Activated CD4-positive, alpha-beta T cell treated with anti-CD3 and anti-CD28 coated beads, Interleukin-10, Interleukin-2, amounts not matched to agents 100 ng/mL and 50 ng/mL, durations not matched to agents 16 hours and 8 hours (primary cell): ENCODE measurements at regions not wholly inside any gene's neighbourhood (a gene's known extent, or its start where the extent isn't known, plus 50 kb on each side); places are given as distances from the start of the nearest gene placed in this dataset.
A peak's percentile ranks its signal among the peaks of the same experiment; 100 is the strongest.
"Not testable (repeated sequence)": the region's sequence is repeated elsewhere in the genome, so short reads cannot be mapped to it uniquely, and the experiment has no call there.

Source experiments
- DNase-seq: peaks from one replicate; pipeline ENCODE4 v3.0.0-alpha.2; 2020

DNA sequence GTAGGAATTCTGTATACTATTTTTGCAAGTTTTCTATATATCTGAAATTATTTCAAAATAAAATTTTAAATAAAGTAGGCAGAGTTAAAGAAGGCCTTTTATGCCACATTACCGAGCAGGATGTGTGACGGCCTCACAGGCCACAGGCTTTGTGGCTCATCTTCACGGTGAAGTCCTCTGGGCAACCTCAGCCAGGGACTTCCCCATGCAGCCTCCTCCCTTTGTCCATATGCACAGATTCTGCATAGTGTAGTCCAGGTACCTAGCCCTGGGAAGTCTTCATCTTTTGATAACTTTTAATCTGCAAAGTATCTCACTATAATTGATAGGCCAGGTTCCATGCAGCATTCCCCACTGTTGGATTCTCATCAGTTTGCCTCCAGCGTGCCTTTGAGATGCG lies 62.8 kb downstream of the ARHGAP11B start:
- DNase-seq = not testable (repeated sequence)

DNA sequence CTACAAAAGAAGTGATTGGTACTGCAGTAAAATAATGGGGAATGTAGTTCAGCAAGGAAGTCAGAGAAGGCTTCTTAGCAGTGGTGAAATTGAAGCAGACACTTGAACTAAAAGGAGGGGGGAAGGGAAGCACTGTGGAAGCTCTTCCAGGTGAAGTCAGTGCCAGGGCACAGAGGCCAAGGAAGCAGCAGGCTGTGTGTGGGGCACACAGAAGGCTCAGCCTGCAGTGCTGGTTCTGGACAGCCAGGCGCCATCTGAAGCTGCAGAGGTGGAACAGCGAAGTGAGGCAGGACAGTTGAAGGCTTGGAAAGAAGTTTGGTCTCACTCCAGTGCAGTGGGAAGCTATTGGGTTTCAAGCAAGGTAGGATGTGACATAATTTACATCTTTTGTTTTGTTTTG lies 64.2 kb downstream of the ARHGAP11B start:
- not testable (repeated sequence) for DNase-seq

DNA sequence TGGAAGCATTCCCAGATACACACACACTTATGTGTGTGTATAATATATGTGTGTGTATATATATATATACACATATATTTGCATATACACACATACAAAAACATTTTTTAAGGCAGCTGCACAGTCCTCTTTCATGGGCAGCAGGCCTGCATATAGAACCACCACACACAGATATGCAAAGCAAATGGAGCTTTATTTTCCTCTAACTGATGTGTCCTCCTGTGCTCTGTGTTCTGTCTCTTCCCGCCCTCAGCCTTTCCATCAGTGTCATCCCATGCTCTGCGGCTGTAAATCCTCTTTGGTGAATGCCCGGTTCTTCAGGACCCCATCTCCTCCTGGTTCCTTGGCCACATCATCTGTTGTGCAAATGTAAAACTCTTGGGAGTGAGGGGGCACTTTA lies 69.9 kb downstream of the ARHGAP11B start:
- not testable (repeated sequence) for DNase-seq

DNA sequence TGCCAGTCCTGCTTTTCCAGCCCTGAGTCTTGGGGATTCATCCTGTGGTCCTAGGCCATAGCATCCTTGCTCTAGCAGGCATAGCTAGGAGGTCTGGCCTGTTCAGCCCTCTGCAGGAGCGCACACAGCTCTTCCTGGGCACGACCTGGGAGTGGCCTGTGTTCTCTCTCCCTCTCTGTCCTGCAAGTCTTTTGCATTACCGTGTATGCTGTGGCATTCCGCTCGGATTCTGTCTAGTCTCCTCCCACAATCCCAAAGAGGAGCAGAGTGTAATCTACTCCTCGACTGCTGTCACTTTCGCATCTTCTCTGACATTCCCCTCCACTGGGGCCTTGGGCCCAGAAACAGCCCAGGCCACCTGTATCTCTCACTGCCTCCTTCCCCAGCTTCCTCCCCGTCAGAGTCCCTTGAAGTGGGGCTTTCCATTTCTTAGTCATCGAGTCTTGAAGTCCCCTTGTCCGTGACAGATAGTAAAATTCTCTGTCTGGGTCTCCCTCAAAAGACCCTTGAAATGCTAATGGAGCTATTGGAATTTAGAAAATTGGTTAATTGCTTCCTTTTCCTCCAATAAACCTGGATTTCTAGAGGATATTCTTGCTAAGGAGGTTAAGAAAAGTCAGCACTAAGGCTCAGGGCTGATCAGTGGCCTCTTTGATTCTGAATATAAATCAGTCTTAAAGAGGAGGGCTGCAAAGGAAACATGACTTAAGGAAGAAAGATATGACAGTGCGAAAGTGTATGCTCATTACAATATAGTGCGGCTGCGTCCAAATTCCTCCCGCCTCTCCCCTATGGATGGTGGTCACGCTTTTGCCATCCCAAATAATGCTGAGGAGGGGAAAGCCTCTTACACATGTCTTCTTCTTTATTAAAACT lies 70.7 kb downstream of the ARHGAP11B start:
- peak; percentile 31 for DNase-seq

DNA sequence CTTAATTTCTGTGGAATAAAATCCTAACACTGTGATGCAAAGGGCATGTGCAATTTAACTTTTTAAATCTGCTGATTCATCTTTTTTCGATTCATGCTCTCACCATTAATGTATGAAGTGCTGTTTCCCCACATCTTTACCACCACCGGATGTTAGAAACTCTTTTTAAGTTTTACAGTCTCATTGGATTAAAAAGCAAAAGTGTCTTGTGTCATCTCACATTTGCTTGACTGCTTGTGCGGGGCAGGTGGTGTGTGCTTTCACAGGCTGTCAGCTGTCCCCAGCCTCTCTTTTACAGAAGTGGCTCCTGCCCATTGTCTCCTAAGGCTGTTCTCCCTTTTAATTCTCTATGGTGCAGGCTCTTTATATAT lies 71.4 kb downstream of the ARHGAP11B start:
- DNase-seq = peak; percentile 69

DNA sequence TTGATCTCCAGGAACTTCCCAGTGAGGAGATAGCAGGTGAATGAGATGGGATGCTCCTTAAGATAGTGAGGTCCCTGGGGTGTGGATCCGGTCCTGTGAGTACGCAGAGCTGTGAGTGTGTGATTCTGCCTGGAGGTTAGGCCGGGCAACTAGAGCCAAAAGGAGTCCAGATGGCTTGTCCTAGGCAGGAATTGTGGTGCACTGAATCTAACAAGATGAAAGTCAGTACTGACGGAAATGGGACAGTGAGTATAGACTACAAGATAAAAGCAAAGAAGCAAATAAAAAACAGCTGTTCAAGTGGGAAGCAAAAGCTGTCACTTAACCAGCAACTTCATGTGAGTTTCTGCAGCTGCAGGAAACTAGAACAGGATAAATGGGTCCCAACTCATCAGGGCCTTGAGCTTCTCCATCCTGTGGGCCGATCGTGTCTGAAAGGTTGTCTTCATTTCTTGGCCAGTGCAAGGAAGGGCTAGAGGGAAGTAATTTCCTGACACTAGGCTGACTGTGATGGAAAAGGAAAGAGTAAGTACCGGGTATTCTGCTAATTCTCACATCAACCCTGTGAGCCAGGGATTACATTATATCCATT lies 74.2 kb downstream of the ARHGAP11B start:
- DNase-seq = not testable (repeated sequence)

DNA sequence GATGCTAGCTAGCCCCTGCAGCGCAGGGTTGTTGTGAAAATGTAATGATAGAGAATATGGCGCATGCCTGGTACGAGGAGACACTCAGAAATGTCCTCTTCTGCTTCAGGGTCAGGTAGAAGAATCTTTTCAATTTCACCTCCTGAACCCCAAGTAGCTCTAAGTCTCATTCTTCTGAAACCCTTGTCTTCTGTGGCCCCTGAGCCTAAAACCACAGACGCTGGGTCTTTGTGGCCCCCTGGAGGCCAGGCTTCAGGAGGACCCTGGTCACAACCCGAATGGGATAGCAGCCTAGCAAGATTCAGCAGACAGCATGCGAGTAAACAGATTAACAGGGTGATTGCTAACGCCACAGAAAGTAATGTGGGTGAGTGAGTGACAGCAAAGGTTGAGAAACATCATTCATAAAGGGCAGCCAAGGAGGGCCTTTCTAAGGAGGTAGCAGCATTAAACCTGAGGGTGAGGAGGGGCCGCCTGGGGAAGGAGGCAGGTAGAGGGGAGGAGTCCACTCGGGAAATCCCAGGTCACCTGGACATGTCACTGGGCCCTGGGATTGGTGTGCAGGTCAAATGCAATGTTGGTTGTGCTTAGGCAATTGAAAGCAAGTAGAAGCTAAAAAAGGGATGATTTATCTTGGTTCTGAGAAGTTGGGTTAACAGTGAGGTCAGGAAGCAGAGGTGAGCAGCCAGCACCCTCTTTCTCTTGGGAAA lies 82.2 kb downstream of the ARHGAP11B start:
- DNase-seq = not testable (repeated sequence)

DNA sequence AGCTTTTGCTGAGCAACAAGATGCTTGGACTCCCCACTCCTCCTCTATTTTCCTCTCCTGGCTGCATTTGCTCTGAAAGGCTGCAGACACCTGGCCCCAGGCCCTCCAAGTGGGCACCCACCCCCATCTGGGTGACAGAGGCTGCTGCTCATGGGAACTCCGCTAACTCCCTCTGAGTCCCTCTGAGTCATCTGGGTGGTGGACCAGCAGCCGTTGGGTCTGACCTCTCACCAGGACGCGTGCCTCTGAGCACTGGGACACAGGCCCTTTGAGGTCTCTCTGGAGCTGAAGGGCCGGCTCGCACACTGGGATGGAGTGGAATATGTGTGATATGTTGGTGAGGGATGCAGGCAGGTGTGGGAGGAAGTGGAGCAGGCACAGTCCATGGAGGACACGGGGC lies 82.9 kb downstream of the ARHGAP11B start:
- DNase-seq = not testable (repeated sequence)

DNA sequence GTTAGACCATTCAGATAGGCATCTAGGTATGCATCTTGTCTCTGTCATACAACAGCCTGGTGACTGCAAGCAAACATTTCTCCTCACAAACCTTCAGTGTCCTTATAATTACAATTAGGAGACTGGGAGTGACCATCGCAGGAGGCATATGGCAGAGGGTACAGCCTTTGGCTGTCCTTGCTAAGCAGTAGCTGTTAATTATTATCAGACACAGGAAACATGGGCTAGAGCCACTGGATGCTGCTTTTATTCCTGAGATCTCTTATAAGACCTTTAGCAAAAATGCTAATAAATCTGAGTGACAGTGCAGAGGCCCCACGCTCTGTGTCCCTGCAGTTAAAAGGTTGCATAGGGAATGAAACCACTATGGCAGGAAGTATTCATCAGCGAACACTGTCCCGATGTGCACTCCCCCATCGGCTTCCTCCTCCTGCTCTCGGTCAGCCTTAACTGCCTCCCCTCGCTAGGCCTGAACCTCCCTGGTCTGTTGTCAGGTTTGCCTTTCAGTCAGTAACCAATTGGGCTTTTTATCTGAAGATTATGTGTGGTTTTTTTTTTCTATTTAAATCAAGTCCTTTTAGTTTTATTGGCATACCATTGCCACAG lies 92.2 kb downstream of the ARHGAP11B start:
- not testable (repeated sequence) for DNase-seq

DNA sequence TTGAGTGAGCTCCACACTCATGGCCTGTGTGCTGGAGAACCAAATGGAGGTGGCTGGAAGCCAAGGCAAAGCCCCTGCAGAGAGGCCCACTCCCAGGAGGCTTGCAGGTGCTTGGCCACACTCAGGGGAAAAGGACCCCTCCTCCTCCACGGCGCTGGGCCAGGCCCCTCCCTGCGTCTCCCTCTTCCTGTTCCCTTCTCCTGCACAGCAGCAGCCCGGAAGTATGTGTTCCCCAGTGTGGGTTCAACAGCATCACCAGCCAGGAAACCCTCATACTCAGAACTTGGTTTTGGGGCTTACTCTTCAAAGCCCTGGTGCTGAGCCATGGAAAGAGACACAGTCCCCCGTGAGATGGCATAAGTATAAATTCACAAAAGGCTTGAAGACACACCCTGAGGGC lies 93.4 kb downstream of the ARHGAP11B start:
- peak; percentile 3 for DNase-seq

DNA sequence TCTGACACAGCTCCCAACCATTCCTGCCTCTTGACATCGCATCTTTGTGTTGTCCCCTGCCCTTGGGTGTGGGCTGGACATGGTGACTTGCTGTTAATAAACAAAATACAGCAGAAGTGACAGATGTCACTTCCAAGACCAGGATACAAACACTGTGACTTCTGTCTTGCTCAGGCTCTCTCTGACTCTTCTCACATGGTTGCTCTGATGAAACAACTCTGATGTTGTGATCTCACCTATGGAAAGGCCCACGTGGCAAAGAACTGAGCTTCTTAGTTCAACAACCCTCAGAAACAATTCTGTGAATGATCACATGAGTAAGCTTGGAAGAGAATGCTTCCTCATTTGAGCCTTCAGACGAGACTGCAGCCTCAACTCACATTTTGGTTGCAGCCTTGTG lies 94.9 kb downstream of the ARHGAP11B start:
- DNase-seq = not testable (repeated sequence)

DNA sequence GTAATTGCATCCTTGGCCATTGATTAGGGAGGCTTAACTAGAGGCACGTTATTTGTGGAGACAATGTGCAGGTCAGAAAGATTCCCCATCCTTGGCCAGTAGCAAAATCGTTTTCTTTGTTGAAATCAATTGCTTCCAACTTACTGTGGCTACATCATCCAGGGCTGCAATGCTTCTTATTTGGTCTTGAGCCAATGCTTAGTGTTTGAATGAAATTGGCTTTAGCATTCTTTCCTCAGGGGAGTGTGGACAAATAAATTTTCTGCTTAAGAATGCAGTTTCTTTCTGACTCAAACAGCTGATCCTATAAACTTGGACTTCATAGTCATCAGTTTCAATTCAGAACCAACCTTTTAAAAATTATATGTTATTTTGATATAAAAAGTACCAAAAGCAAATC lies 95.6 kb downstream of the ARHGAP11B start:
- not testable (repeated sequence) for DNase-seq

DNA sequence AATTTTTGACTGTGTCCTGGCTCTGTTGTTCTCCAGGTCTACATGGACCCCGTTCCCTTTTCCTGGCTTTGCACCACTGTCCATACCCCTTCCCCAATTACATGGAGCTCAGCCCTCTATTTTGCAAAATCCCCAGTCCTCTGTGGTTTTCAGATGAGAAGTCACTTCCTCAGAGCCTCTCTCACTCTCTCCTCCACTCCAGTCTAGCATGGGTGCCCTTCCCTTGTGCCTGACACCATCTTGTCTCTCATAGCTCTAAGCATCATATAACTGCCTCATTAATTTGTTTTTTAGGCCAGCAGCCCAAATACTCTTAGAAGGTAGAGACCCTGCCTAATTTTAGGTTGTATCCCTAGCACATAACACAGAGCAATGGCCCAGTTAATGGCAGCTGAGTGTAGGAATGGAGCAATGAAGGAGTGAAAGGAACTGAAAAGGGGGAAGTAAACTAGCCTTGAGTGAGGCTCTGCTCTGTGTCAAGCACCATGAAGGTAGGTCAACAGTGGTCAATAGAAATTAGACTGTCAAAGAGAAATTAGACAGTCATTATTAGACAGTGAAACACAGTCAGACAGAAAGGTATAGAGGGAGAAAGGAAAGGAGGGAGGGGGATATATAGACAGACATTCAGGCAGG lies 97.7 kb downstream of the ARHGAP11B start:
- DNase-seq = not testable (repeated sequence)

DNA sequence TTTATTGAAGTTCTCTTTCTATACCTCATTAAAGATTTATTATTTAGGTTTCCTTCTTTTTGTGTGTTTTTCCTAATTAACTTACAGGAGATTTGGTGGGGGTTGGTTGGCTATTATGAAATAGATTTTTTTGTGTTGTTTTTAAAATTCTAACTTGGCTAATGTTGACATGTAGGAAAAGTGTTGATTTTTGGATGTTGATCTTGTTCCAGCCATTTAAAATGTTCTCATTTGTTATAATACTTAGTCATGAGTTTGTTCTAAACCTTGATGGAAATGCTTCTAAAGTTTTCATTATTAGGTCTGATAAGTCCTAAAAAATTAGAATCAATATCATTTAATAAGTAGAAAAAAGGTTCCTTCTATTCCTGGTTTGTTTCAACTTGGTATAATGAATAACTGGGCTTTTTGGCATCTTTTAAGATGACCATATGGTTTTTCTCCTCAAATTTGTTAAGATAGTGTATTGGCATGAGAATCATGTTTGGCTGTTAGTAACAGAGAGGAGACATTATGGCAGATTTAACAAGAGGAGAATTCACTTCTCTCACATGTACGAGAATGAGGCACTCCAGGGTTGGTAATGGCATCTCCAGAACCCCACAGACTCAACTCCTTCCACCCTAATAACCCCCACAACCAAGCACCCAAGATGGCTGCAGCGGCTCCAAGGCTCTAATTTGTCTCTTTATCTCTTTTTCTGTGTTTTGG lies 104.1 kb downstream of the ARHGAP11B start:
- not testable (repeated sequence) for DNase-seq

DNA sequence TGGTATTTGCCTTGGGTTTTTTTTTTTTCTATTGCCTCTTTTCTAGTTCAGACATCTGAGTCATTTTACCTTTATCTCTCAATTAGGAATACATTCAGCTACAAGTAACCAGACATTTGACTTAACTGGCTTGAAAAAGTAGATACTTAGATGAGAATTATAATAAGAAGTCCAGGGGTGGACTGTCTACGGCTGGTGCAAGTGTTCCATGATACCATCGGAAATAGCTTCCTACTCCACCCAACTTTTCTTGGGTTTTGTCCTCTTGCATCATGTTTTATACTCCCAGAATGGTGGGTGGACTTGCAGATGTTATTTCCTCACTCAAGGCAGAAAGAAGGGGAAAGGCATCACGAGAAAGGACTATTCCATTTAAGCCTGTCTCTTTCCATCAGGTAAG lies 104.7 kb downstream of the ARHGAP11B start:
- not testable (repeated sequence) for DNase-seq

DNA sequence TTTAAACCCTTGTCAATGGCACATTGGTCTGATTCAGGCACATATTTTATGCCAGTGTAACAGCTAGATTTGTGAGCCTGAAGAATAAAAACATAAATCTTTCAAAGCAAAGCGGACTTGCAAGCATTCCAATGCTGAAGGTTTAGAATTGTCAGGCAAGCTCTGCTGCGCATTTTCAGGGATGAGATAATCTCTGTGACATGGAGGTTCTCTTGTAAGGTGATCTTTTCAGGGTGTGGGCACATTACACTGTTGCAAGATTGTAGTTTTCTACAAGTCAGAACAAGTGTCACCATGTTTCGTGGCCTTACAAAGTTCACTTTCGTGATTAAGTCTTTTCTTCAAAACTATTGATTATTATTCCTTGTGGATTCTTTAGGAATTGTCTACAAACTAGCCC lies 106.2 kb downstream of the ARHGAP11B start:
- not testable (repeated sequence) for DNase-seq

DNA sequence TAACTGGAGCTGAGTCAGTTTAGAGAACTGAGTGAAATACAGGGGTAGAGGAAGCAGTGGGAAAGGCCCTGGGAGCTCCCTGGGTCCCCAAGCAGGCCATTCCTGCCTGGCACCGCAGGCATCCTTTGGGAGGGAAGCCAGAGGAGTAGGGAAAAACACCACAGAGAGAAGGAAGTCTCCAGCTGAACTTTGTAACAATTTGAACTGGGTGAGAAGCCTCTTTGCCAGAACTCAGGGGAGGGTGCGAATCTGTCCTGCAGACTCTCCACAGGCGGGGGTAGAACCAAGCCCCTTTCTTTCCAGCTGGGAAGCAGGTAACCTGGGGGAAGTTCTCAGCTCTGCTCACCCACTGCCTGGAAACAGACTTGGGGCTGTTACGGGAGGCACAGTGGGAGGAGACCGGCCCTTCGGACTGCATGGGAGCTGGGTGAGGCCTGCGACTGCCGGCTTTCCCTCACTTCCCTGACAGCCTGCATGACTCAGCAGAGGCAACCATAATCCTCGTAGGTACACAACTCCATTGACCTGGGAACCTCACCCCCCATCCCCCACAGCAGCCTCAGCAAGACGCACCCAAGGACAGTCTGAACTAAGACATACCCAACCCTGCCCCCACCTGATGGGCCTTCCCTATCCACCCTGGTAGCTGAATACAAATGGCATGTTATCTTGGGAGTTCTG lies 110.1 kb downstream of the ARHGAP11B start:
- not testable (repeated sequence) for DNase-seq

DNA sequence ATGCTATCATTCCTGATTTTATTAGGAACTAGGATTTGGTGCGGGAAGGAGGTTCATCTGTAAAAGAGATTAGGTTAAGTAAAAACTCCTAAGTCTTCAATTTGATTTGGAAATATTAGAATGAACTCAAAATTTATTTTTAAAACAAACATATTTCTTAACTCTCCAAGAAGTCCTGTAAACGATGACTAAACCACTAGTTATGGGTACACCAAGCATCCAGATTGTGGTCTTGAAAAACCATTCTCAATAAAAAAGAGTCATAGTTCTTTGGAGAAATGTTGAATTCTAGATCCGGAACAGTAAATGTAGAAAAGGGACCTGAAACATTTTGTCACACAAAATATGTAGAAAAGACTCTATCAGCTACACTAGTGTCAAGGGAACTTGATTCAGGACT lies 116.9 kb downstream of the ARHGAP11B start:
- not testable (repeated sequence) for DNase-seq

DNA sequence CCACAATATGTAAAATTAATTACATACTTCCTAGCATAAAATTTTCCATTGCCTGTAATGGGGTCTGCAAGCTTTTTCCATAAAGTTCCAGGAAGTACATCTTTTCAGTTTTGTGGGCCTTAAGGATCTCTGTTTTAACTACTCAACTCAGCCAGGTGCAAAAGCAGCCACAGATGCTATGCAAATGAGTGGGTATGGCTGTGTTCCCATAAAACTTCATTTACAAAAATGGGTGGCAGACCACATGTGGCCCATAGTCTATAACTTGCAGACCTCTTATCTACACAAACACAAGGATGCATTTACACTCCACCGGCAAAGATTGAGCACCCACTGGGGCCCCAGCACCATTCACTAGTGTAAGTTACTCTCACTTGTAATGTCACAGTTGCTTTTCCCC lies 123.1 kb downstream of the ARHGAP11B start:
- not testable (repeated sequence) for DNase-seq

DNA sequence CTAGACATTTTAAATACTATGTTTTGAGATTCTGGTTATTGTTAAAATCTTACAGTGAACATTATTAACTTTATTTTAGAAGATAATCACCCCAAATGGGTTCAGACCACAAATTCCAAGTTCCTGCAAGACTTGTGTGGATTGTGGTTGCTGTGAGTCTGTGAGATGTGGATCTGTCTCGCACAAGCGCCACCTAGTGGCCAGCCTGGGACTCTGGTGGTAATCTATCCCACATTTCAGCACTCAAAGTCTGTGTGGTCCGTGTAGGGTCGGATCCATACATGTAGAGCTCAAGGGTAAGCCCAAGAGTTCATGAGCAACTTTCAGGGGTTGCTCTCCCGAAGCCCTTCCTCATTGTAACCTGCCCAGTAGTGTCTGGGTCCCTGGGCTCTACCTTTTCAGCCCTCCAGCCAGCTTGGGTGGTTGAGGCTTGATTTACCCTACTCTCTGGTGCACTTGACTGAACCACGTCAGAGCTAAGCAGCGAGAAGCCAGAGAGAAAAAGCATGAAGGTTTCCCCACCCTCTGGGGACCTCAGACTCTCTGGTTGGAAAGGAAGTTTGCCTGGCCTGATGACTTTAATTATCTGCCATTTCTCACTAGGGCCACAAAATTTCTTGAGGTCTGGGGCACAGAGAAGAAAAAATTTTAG lies 129.2 kb downstream of the ARHGAP11B start:
- peak; percentile 70 for DNase-seq

DNA sequence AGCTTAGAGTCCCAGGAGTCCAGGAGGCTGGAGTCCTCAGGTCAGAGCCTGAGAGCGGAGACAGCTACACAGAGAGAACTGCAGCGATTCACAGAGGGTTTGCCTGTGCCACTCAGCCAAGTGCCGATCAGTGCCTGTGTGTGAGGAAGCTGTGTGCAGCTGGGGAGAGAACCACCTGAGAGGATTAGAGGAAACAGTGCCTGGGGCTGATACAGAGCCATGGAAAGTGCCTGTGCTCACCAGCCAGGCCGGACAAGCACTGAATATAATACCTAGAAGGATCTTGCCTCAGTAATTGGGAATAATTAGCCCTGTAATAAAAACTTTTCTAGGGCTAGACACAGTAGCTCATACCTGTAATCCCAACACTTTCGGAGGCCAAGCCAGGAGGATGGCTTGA lies 134.7 kb downstream of the ARHGAP11B start:
- not testable (repeated sequence) for DNase-seq
